ENCODE measurements at regions not wholly inside any gene's neighbourhood (a gene's known extent, or its start where the extent isn't known, plus 50 kb on each side); places are given as distances from the start of the nearest gene placed in this dataset.

- Histone ChIP-seq H2AFZ (ENCODE audit: low read length) (no peak overlapping the region), H4K8ac (ENCODE audit: low read depth, low read length) (no peak overlapping the region), H2BK12ac (ENCODE audit: low read length) (no peak overlapping the region), H3K4me2 (ENCODE audit: insufficient read depth, low read length, poor library complexity, severe bottlenecking) (no peak overlapping the region), H2AK5ac (ENCODE audit: low read depth, low read length) (no peak overlapping the region), H3K23ac (ENCODE audit: low read depth, low read length, poor library complexity) (no peak overlapping the region), H3K18ac (ENCODE audit: low read length) (no peak overlapping the region), H3K4ac (ENCODE audit: low read length) (no peak overlapping the region), H3K9me3 (replicated peaks in 1 of 2; ENCODE audit: control insufficient read depth in 2 of 2, insufficient read depth in 1 of 2, low read depth in 1 of 2, low read length in 2 of 2) (no peaks in the 10 kb centered on the region), H2BK15ac (ENCODE audit: low read length) (no peak overlapping the region), H4K91ac (ENCODE audit: low read depth, low read length, poor library complexity) (no peak overlapping the region), H3K36me3 (replicated peaks in 1 of 2; ENCODE audit: control insufficient read depth in 2 of 2, insufficient read depth in 2 of 2, low read length in 2 of 2) (no peaks in the 10 kb centered on the region), H3K14ac (ENCODE audit: low read length) (no peak overlapping the region), H3K79me1 (ENCODE audit: low read depth, low read length) (no peaks in the 10 kb centered on the region), H3K9ac (ENCODE audit: low read depth, low read length, poor library complexity) (no peak overlapping the region), H3K4me1 (ENCODE audit: control insufficient read depth in 2 of 2, insufficient read depth in 1 of 2, low read depth in 1 of 2, low read length in 2 of 2) (no peaks in the 10 kb centered on the region), H2BK120ac (ENCODE audit: low read depth, low read length) (no peak overlapping the region), H3K27me3 (ENCODE audit: control insufficient read depth in 3 of 3, insufficient read depth in 3 of 3, low read depth in 1 of 3, low read length in 3 of 3) (no peaks in the 10 kb centered on the region), H3K27ac (replicated peaks; ENCODE audit: low read length) (no peak overlapping the region), H3K4me3 (ENCODE audit: low read length in 2 of 2) (no peak overlapping the region), H2BK5ac (ENCODE audit: low read length) (no peak overlapping the region)
- WGBS, 2 donors (ENCODE audit: extremely low coverage in 2 of 2, insufficient read length in 2 of 2, insufficient replicate concordance in 1 of 2), result no CpG with 5 or more reads among the region's 3 CpGs
- no peak for DNase-seq (ENCODE audit: low spot score)
Measured at GRCh38 chr11:15765530-15765929, 590.8 kb downstream of the SOX6 start.

- Histone ChIP-seq H4K91ac (ENCODE audit: low read depth, low read length, poor library complexity) (no peak overlapping the region), H2BK120ac (ENCODE audit: low read depth, low read length) (peak overlapping the region; percentile 5), H3K4me3 (ENCODE audit: low read length in 2 of 2) (no peak overlapping the region), H2BK12ac (ENCODE audit: low read length) (no peak overlapping the region), H2AK5ac (ENCODE audit: low read depth, low read length) (no peak overlapping the region), H3K36me3 (replicated peaks in 1 of 2; ENCODE audit: control insufficient read depth in 2 of 2, insufficient read depth in 2 of 2, low read length in 2 of 2) (no peaks in the 10 kb centered on the region), H3K14ac (ENCODE audit: low read length) (no peak overlapping the region), H3K27ac (replicated peaks; ENCODE audit: low read length) (no peak overlapping the region), H3K18ac (ENCODE audit: low read length) (no peak overlapping the region), H4K8ac (ENCODE audit: low read depth, low read length) (no peak overlapping the region), H3K4ac (ENCODE audit: low read length) (no peak overlapping the region), H3K9ac (ENCODE audit: low read depth, low read length, poor library complexity) (no peak overlapping the region), H2AFZ (ENCODE audit: low read length) (no peak overlapping the region), H2BK5ac (ENCODE audit: low read length) (no peak overlapping the region), H2BK15ac (ENCODE audit: low read length) (no peak overlapping the region), H3K4me2 (ENCODE audit: insufficient read depth, low read length, poor library complexity, severe bottlenecking) (no peak overlapping the region), H3K9me3 (replicated peaks in 1 of 2; ENCODE audit: control insufficient read depth in 2 of 2, insufficient read depth in 1 of 2, low read depth in 1 of 2, low read length in 2 of 2) (no peaks in the 10 kb centered on the region), H3K4me1 (ENCODE audit: control insufficient read depth in 2 of 2, insufficient read depth in 1 of 2, low read depth in 1 of 2, low read length in 2 of 2) (peaks cover 0 to 2% of the 10 kb centered on the region in 2 donors), H3K79me1 (ENCODE audit: low read depth, low read length) (no peaks in the 10 kb centered on the region), H3K27me3 (ENCODE audit: control insufficient read depth in 3 of 3, insufficient read depth in 3 of 3, low read depth in 1 of 3, low read length in 3 of 3) (peaks cover 0 to 3% (median 0%) of the 10 kb centered on the region in 3 experiments), H3K23ac (ENCODE audit: low read depth, low read length, poor library complexity) (no peak overlapping the region)
- no peak for DNase-seq (ENCODE audit: low spot score)
- no CpG with 5 or more reads among the region's 5 CpGs for WGBS, 2 donors (ENCODE audit: extremely low coverage in 2 of 2, insufficient read length in 2 of 2, insufficient replicate concordance in 1 of 2)
Measured at GRCh38 chr11:15768321-15768720, 588.0 kb downstream of the SOX6 start.

DNA sequence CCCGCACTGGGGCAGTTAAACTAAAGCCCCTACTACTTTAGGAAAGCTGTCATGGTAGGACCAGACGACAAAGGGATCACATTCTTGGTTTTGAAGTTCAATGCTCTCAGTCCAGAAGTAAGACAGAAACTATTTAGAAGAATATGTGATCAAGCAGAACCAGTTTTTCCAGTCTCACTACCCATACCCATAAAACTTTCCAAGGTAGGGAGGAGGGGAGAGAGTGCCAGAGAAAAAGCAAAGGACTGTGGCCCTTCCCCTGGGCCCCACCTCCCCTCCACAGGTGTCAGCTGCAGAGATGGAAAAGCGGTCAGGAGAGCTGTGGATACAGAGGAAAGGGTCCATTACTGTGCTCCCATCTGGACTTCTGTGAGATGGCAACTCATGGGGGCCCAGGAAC, 587.1 kb downstream of the SOX6 start:
- Histone ChIP-seq H2BK12ac (ENCODE audit: low read length) (no peak overlapping the region), H3K9ac (ENCODE audit: low read depth, low read length, poor library complexity) (no peak overlapping the region), H2AK5ac (ENCODE audit: low read depth, low read length) (peak overlapping the region; percentile 40), H2BK120ac (ENCODE audit: low read depth, low read length) (no peak overlapping the region), H4K91ac (ENCODE audit: low read depth, low read length, poor library complexity) (no peak overlapping the region), H3K27me3 (ENCODE audit: control insufficient read depth in 3 of 3, insufficient read depth in 3 of 3, low read depth in 1 of 3, low read length in 3 of 3) (peaks cover 0 to 12% (median 0%) of the 10 kb centered on the region in 3 experiments), H3K4me2 (ENCODE audit: insufficient read depth, low read length, poor library complexity, severe bottlenecking) (no peak overlapping the region), H3K18ac (ENCODE audit: low read length) (no peak overlapping the region), H3K27ac (replicated peaks; ENCODE audit: low read length) (no peak overlapping the region), H2BK15ac (ENCODE audit: low read length) (no peak overlapping the region), H3K4me1 (ENCODE audit: control insufficient read depth in 2 of 2, insufficient read depth in 1 of 2, low read depth in 1 of 2, low read length in 2 of 2) (peaks cover 0 to 6% of the 10 kb centered on the region in 2 donors), H3K9me3 (replicated peaks in 1 of 2; ENCODE audit: control insufficient read depth in 2 of 2, insufficient read depth in 1 of 2, low read depth in 1 of 2, low read length in 2 of 2) (no peaks in the 10 kb centered on the region), H3K4ac (ENCODE audit: low read length) (no peak overlapping the region), H2BK5ac (ENCODE audit: low read length) (peak overlapping the region; percentile 17), H3K79me1 (ENCODE audit: low read depth, low read length) (no peaks in the 10 kb centered on the region), H3K14ac (ENCODE audit: low read length) (no peak overlapping the region), H2AFZ (ENCODE audit: low read length) (no peak overlapping the region), H3K4me3 (ENCODE audit: low read length in 2 of 2) (no peak overlapping the region), H3K36me3 (replicated peaks in 1 of 2; ENCODE audit: control insufficient read depth in 2 of 2, insufficient read depth in 2 of 2, low read length in 2 of 2) (no peaks in the 10 kb centered on the region), H3K23ac (ENCODE audit: low read depth, low read length, poor library complexity) (no peak overlapping the region), H4K8ac (ENCODE audit: low read depth, low read length) (no peak overlapping the region)
- DNase-seq (ENCODE audit: low spot score), result no peak
- WGBS, 2 donors (ENCODE audit: extremely low coverage in 2 of 2, insufficient read length in 2 of 2, insufficient replicate concordance in 1 of 2), result no CpG with 5 or more reads among the region's 3 CpGs

DNA sequence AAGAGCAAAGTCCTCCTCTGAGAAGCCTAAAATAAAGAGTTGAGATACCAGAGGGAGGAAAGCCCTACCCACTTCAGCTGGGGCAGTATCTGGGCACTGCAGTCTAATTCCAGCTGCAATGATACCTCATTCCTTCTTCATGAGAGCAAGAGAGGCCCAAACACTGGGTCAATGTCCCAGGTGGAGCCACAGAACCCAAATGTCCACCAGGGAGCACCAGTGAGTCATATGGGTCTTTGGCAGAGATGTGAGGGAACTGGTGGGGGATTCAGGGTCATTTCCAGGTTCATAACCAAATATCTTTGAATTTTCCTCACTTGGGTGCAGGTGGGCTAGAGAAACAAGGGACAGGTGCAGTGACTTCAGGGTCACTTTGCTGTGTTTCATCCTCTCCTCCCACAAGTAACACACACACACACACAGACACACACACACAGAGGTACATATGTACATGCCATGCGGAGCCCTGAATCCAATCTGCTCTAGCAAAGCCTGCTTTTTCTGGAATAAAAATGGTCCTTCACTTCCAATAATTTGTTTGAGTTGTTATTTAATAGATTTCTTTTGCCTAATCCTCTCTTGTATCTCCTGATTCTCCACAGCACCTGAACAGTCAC, 585.4 kb downstream of the SOX6 start:
- Histone ChIP-seq H3K9me3 (replicated peaks in 1 of 2; ENCODE audit: control insufficient read depth in 2 of 2, insufficient read depth in 1 of 2, low read depth in 1 of 2, low read length in 2 of 2) (no peaks in the 10 kb centered on the region), H3K4me1 (ENCODE audit: control insufficient read depth in 2 of 2, insufficient read depth in 1 of 2, low read depth in 1 of 2, low read length in 2 of 2) (peaks cover 0 to 11% of the 10 kb centered on the region in 2 donors), H3K36me3 (replicated peaks in 1 of 2; ENCODE audit: control insufficient read depth in 2 of 2, insufficient read depth in 2 of 2, low read length in 2 of 2) (no peaks in the 10 kb centered on the region), H4K8ac (ENCODE audit: low read depth, low read length) (no peak overlapping the region), H2BK12ac (ENCODE audit: low read length) (no peak overlapping the region), H3K79me1 (ENCODE audit: low read depth, low read length) (no peaks in the 10 kb centered on the region), H2BK120ac (ENCODE audit: low read depth, low read length) (no peak overlapping the region), H4K91ac (ENCODE audit: low read depth, low read length, poor library complexity) (no peak overlapping the region), H3K4me2 (ENCODE audit: insufficient read depth, low read length, poor library complexity, severe bottlenecking) (no peak overlapping the region), H3K18ac (ENCODE audit: low read length) (no peak overlapping the region), H3K4me3 (ENCODE audit: low read length in 2 of 2) (no peak overlapping the region), H3K4ac (ENCODE audit: low read length) (no peak overlapping the region), H3K23ac (ENCODE audit: low read depth, low read length, poor library complexity) (no peak overlapping the region), H3K27ac (replicated peaks; ENCODE audit: low read length) (no peak overlapping the region), H2AK5ac (ENCODE audit: low read depth, low read length) (no peak overlapping the region), H2BK15ac (ENCODE audit: low read length) (no peak overlapping the region), H3K9ac (ENCODE audit: low read depth, low read length, poor library complexity) (no peak overlapping the region), H3K14ac (ENCODE audit: low read length) (no peak overlapping the region), H2AFZ (ENCODE audit: low read length) (no peak overlapping the region), H2BK5ac (ENCODE audit: low read length) (no peak overlapping the region), H3K27me3 (ENCODE audit: control insufficient read depth in 3 of 3, insufficient read depth in 3 of 3, low read depth in 1 of 3, low read length in 3 of 3) (peaks cover 0 to 28% (median 0%) of the 10 kb centered on the region in 3 experiments)
- WGBS, 2 donors (ENCODE audit: extremely low coverage in 2 of 2, insufficient read length in 2 of 2, insufficient replicate concordance in 1 of 2), result no CpG with 5 or more reads among the region's 1 CpG
- peak; percentile 51 for DNase-seq (ENCODE audit: low spot score)

All from neuronal stem cell (in vitro differentiated cells).